ENCODE measurements at regions not wholly inside any gene's neighbourhood (a gene's known extent, or its start where the extent isn't known, plus 50 kb on each side); places are given as distances from the start of the nearest gene placed in this dataset.

- peak; percentile 67 for DNase-seq (ENCODE audit: low read depth)
- no peak overlapping the region for H3K4me3 ChIP-seq (ENCODE audit: low read depth, low read length)
- TF ChIP-seq CTCF (IDR thresholded peaks at IDR 0.05; ENCODE audit: insufficient read depth, low read length) = no peak
Observed at GRCh38 chr5:147177125-147177840, 57.5 kb upstream of the STK32A start.

- H3K4me3 ChIP-seq (ENCODE audit: low read depth, low read length) = no peak overlapping the region
- TF ChIP-seq CTCF (IDR thresholded peaks at IDR 0.05; ENCODE audit: insufficient read depth, low read length) = no peak
- DNase-seq (ENCODE audit: low read depth) = no peak
Observed at GRCh38 chr5:147179562-147180147, 55.2 kb upstream of the STK32A start.

- H3K4me3 ChIP-seq (ENCODE audit: low read depth, low read length) = no peak overlapping the region
- no peak for TF ChIP-seq CTCF (IDR thresholded peaks at IDR 0.05; ENCODE audit: insufficient read depth, low read length)
- DNase-seq (ENCODE audit: low read depth) = peak; percentile 66
Observed at GRCh38 chr5:147180751-147181150, 54.1 kb upstream of the STK32A start.
